Keratinocyte (primary cell): ENCODE measurements at regions not wholly inside any gene's neighbourhood (a gene's known extent, or its start where the extent isn't known, plus 50 kb on each side); places are given as distances from the start of the nearest gene placed in this dataset.

Source experiments
- CTCF ChIP-seq, 3 experiments: IDR thresholded peaks in 1 of 3; conservative IDR thresholded peaks in 1 of 3; optimal IDR thresholded peaks in 1 of 3; 2 replicates in 2 of 3; 3 replicates in 1 of 3; pipeline versions ENCODE3 to v1.5.1; 2011; ENCODE audit warnings: low read length in 3 of 3, mild to moderate bottlenecking in 3 of 3, moderate library complexity in 2 of 3, control low read depth in 1 of 3, inconsistent platforms in 1 of 3; ENCODE audit not compliant: insufficient read depth in 2 of 3; ENCODE audit errors: extremely low read depth in 1 of 3
- EZH2 ChIP-seq: IDR thresholded peaks from one replicate; pipeline ENCODE4 v1.6.1; 2012; ENCODE audit warnings: inconsistent platforms, mild to moderate bottlenecking, low read length, moderate library complexity

GRCh38 chr11:127255209-127255608 lies 254.6 kb upstream of the KIRREL3 start:
- TF ChIP-seq EZH2 (no peak), CTCF (optimal IDR thresholded peaks at IDR 0.05 in 1 of 3, IDR thresholded peaks at IDR 0.05 in 1 of 3, conservative IDR thresholded peaks at IDR 0.05 in 1 of 3; ENCODE audit: extremely low read depth in 1 of 3, insufficient read depth in 2 of 3, low read length in 3 of 3) (no peak)
